ENCODE measurements at regions not wholly inside any gene's neighbourhood (a gene's known extent, or its start where the extent isn't known, plus 50 kb on each side); places are given as distances from the start of the nearest gene placed in this dataset.

- WGBS, 5 donors = 68 to 87% (median 81%) methylated on average over 2 of the region's 2 CpGs
- no peak overlapping the region for H3K27ac ChIP-seq
- H3K4me3 ChIP-seq = no peak overlapping the region
- H3K4me1 ChIP-seq = no peaks in the 10 kb centered on the region
- peaks cover 0 to 11% (median 0%) of the 10 kb centered on the region in 8 donors for H3K9me3 ChIP-seq
- no peaks in the 10 kb centered on the region for H3K36me3 ChIP-seq
- TF ChIP-seq POLR2A (IDR thresholded peaks at IDR 0.05) (no peak), CTCF (IDR thresholded peaks at IDR 0.05 in 8 of 11, conservative IDR thresholded peaks at IDR 0.05 in 3 of 11) (no peak), POLR2AphosphoS5 (IDR thresholded peaks at IDR 0.05) (no peak)
- intact Hi-C loops (cut with DNase I; ENCODE audit: low total_unique reads) = no loop called here
- no peaks in the 10 kb centered on the region for H3K27me3 ChIP-seq (replicated peaks in 1 of 7)
- no peak for DNase-seq
Measured at GRCh38 chr5:13503017-13503416, 441.5 kb downstream of the DNAH5 start.

GRCh38 chr5:13501176-13501575 lies 443.3 kb downstream of the DNAH5 start:
- intact Hi-C loops (cut with DNase I; ENCODE audit: low total_unique reads) = no loop called here
- no peak overlapping the region for H3K27ac ChIP-seq
- no peaks in the 10 kb centered on the region for H3K27me3 ChIP-seq (replicated peaks in 1 of 7)
- no peaks in the 10 kb centered on the region for H3K4me1 ChIP-seq
- WGBS, 5 donors = 66 to 84% (median 73%) methylated on average over 3 of the region's 3 CpGs
- H3K4me3 ChIP-seq = no peak overlapping the region
- no peak for DNase-seq
- H3K36me3 ChIP-seq = no peaks in the 10 kb centered on the region
- no peak for TF ChIP-seq POLR2A (IDR thresholded peaks at IDR 0.05)
- no peak for TF ChIP-seq CTCF (IDR thresholded peaks at IDR 0.05 in 8 of 11, conservative IDR thresholded peaks at IDR 0.05 in 3 of 11)
- TF ChIP-seq POLR2AphosphoS5 (IDR thresholded peaks at IDR 0.05) = no peak
- peaks cover 0 to 8% (median 0%) of the 10 kb centered on the region in 8 donors for H3K9me3 ChIP-seq

GRCh38 chr5:13498279-13498678 lies 446.2 kb downstream of the DNAH5 start:
- Histone ChIP-seq H3K36me3 (no peaks in the 10 kb centered on the region), H3K27ac (no peak overlapping the region), H3K4me1 (no peaks in the 10 kb centered on the region), H3K27me3 (replicated peaks in 1 of 7) (no peaks in the 10 kb centered on the region), H3K4me3 (no peak overlapping the region), H3K9me3 (peaks cover 0 to 12% (median 0%) of the 10 kb centered on the region in 8 donors)
- TF ChIP-seq POLR2AphosphoS5 (IDR thresholded peaks at IDR 0.05) = no peak
- TF ChIP-seq CTCF (IDR thresholded peaks at IDR 0.05 in 8 of 11, conservative IDR thresholded peaks at IDR 0.05 in 3 of 11) = no peak
- TF ChIP-seq POLR2A (IDR thresholded peaks at IDR 0.05) = no peak
- no peak for DNase-seq
- intact Hi-C loops (cut with DNase I; ENCODE audit: low total_unique reads) = no loop called here

GRCh38 chr5:13488254-13488931 lies 456.1 kb downstream of the DNAH5 start:
- intact Hi-C loops (cut with DNase I; ENCODE audit: low total_unique reads) = loop anchor here (10.0 kb wide), 1 partner anchor 1204 kb away; no protein-coding TSS in a partner anchor
- H3K27me3 ChIP-seq (replicated peaks in 1 of 7) = no peaks in the 10 kb centered on the region
- H3K9me3 ChIP-seq = peaks cover 0 to 6% (median 0%) of the 10 kb centered on the region in 8 donors
- no peak overlapping the region for H3K27ac ChIP-seq
- TF ChIP-seq POLR2AphosphoS5 (IDR thresholded peaks at IDR 0.05) = no peak
- H3K4me3 ChIP-seq = no peak overlapping the region
- no peaks in the 10 kb centered on the region for H3K36me3 ChIP-seq
- DNase-seq = no peak
- H3K4me1 ChIP-seq = no peaks in the 10 kb centered on the region
- WGBS, 5 donors = 64 to 75% (median 69%) methylated on average over 8 of the region's 8 CpGs
